ENCODE measurements at regions not wholly inside any gene's neighbourhood (a gene's known extent, or its start where the extent isn't known, plus 50 kb on each side); places are given as distances from the start of the nearest gene placed in this dataset.

DNA sequence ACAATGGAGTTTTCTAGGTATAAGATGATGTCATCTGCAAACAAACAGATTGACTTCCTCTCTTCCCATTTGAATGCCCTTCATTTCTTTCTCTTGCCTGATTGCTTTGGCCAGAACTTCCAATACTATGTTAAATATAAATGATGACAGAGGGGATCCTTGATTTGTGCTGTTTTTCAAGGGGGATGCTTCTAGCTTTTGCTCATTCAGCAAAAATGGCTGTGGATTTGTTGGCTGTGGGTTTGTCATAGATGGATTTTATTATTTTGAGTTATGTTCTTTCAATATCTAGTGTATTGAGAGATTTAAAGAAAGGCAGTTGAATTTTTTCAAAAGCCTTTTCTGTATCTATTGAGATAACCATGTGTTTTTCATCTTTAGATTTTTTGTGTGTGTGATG, 662.4 kb upstream of the EYS start:
- no peak for DNase-seq (ENCODE audit: low read depth)
- no peak overlapping the region for H3K4me3 ChIP-seq (replicated peaks; ENCODE audit: low read depth, low read length)
- TF ChIP-seq, protein P1, sequence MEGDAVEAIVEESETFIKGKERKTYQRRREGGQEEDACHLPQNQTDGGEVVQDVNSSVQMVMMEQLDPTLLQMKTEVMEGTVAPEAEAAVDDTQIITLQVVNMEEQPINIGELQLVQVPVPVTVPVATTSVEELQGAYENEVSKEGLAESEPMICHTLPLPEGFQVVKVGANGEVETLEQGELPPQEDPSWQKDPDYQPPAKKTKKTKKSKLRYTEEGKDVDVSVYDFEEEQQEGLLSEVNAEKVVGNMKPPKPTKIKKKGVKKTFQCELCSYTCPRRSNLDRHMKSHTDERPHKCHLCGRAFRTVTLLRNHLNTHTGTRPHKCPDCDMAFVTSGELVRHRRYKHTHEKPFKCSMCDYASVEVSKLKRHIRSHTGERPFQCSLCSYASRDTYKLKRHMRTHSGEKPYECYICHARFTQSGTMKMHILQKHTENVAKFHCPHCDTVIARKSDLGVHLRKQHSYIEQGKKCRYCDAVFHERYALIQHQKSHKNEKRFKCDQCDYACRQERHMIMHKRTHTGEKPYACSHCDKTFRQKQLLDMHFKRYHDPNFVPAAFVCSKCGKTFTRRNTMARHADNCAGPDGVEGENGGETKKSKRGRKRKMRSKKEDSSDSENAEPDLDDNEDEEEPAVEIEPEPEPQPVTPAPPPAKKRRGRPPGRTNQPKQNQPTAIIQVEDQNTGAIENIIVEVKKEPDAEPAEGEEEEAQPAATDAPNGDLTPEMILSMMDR (IDR thresholded peaks at IDR 0.05; ENCODE audit: low read length, missing control alignments): no peak

DNA sequence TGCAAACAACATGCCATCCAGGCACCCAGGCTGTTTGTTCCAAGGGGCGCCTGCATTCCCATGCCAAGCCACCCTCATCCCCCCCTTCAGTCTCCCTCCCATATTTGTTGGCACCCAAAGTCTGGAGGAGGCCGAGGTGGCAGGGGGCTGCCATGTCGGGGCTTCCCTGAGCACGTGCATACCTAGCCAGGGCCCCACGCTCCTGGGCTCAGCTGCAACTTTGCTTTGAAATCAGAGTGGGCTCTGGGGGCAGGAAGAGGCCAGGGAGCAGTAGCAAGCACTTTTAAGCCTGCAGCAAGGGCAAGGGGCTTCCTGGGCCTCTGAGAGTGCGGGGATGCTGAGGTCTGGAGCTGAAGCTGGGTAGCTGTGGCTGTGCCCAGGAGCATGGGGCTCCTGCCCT, 655.9 kb upstream of the EYS start:
- TF ChIP-seq, protein P1 (IDR thresholded peaks at IDR 0.05; ENCODE audit: low read length, missing control alignments): no peak
- no peak for DNase-seq (ENCODE audit: low read depth)
- no peak overlapping the region for H3K4me3 ChIP-seq (replicated peaks; ENCODE audit: low read depth, low read length)

DNA sequence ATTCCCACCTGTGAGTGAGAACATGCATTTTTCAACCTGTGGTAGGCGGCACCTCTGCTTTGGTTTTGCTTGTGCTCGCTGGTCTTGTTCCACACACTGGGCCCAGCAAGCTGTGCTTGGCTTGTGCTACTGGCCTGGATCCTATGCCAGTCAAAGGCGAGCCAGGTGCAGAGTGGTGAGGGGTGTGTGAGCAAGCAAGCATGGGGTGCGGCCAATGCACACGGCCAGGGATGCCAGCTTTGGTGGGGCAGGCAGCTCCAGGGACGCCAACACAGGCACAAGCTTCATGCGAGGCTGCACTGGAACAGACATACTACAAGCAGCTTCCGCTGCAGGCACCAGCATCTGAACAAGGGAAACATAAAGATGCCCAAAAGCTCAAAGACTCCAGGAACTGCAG, 654.9 kb upstream of the EYS start:
- DNase-seq (ENCODE audit: low read depth): no peak
- no peak overlapping the region for H3K4me3 ChIP-seq (replicated peaks; ENCODE audit: low read depth, low read length)
- TF ChIP-seq, protein P1 (IDR thresholded peaks at IDR 0.05; ENCODE audit: low read length, missing control alignments): no peak

DNA sequence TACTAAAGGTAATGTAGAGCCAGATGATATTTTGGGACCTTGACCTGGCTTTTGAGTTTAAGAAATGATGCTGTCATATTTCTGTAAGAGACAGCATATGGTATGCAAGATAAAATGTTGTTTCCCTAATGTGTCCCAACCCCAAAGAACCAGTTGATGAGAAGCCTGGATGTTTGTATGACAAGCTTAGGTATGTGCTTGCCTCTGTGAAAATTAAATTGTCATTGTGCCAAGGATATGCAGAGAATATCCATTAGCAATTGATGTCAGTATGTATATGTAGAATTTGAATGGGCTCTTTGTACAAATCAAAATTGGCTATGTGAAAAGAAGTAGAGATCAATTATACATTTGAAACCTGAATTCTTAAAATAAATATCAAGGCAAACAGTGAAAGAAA, 650.8 kb upstream of the EYS start:
- no peak for DNase-seq (ENCODE audit: low read depth)

DNA sequence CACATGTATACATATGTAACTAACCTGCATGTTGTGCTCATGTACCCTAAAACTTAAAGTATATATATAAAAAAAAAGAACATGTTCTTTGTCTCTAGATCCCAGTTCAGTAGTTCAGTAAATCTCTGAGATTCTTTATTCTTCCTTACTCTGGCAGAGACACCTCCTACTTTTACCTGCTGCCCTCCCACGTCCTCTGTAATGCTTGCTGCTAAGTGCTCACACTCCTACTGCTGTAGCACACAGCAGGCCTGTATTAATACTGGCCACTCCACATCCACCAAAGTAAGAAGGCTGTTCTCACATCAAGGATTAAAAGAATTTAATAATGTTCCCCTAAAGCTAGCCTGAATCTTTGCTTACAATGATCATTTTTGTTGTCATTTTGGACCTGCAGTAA, 648.4 kb upstream of the EYS start:
- TF ChIP-seq, protein P1 (IDR thresholded peaks at IDR 0.05; ENCODE audit: low read length, missing control alignments): no peak
- DNase-seq (ENCODE audit: low read depth): no peak
- no peak overlapping the region for H3K4me3 ChIP-seq (replicated peaks; ENCODE audit: low read depth, low read length)

More for the DNA sequence above, 650.8 kb upstream of the EYS start:
- H3K4me3 ChIP-seq (replicated peaks; ENCODE audit: low read depth, low read length): no peak overlapping the region
- TF ChIP-seq, protein P1 (IDR thresholded peaks at IDR 0.05; ENCODE audit: low read length, missing control alignments): no peak

DNA sequence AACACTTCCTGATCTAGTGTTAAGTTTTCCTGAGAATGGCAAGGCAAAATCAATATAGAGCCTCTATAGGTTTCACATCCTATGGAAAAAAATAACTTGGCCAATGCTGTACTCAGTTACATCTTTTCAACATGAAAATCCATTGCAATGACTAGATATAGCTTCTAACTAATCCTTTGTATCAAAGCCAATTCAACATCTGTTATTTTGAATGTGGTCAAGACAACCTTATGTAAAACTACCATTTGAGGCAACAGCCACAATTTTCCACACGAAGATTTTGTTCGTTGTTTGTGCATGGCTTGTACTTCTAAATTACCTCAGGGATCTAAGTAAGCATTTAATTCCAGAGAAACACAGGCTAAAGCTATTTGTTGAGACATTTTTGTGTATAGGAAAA, 637.8 kb upstream of the EYS start:
- no peak overlapping the region for H3K4me3 ChIP-seq (replicated peaks; ENCODE audit: low read depth, low read length)
- DNase-seq (ENCODE audit: low read depth): no peak
- TF ChIP-seq, protein P1 (IDR thresholded peaks at IDR 0.05; ENCODE audit: low read length, missing control alignments): no peak

DNA sequence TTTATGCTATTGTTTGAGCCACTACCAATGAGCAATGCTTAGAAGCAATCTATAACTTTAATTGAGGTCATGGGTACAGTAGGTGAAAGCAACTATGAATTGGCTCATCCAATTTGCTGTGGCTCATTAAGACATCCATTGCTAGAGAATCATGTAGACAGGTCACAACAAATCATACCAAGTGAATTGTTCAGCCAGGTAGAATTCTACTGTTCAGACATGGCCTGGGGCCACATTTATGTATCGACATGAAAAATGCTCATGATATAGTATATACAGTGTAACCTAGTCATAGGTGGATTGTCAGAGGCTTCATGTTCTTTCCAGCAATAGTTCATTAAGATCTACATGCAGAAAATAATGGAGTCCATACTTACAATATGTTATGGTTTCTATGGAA, 633.7 kb upstream of the EYS start:
- no peak overlapping the region for H3K4me3 ChIP-seq (replicated peaks; ENCODE audit: low read depth, low read length)
- TF ChIP-seq, protein P1 (IDR thresholded peaks at IDR 0.05; ENCODE audit: low read length, missing control alignments): no peak
- no peak for DNase-seq (ENCODE audit: low read depth)

Data from fibroblast of pulmonary artery (primary cell).